ENCODE measurements at regions not wholly inside any gene's neighbourhood (a gene's known extent, or its start where the extent isn't known, plus 50 kb on each side); places are given as distances from the start of the nearest gene placed in this dataset.
A peak's percentile ranks its signal among the peaks of the same experiment; 100 is the strongest.
"Not testable (repeated sequence)": the region's sequence is repeated elsewhere in the genome, so short reads cannot be mapped to it uniquely, and the experiment has no call there.

DNA sequence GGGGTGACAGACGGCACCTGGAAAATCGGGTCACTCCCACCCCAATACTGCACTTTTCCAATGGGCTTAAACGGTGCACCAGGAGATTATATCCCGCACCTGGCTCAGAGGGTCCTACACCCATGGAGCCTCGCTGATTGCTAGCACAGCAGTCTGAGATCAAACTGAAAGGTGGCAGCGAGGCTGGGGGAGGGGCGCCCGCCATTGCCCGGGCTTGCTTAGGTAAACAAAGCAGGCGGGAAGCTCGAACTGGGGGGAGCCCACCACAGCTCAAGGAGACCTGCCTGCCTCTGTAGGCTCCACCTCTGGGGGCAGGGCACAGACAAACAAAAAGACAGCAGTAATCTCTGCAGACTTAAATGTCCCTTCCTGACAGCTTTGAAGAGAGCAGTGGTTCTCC lies 208.1 kb downstream of the SLC38A4 start:
- DNase-seq: not testable (repeated sequence)

DNA sequence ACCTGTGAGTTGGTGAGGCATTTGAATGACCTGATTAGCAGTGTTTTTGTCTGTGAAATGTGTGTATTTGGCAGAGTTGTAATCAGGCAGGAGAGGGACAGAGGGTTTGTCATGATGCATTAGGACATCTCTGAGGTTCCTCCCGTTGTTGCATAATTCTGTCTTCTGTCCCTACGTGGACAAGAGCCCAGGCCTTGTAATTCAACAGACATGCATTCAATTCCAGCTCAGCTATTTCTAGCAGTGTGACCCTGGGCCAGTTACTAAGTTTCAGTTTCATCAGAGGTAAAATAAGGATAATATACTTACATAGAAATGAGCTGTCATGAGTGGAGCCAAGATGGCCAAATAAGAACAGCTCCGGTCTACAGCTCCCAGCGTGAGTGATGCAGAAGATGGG lies 208.6 kb downstream of the SLC38A4 start:
- no peak for DNase-seq

DNA sequence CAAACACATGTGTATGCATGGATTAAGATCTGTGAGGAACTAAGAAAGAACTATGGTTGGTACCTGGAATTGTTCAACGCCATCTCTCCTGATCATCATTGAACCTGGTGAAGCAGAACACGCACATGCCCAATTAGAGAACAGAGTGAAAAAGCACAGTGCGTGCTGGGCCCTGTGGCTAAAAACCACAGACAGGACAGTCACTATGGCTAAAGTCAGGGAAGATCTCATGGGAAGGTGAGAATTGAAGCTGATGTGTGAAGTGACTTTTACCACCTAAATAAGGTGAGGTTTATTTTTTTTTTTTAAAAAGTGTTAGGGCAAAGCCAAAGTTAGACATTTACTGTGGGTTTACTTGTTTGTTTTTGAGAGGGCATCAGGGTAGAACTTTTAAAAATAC lies 215.0 kb downstream of the SLC38A4 start:
- no peak for DNase-seq

DNA sequence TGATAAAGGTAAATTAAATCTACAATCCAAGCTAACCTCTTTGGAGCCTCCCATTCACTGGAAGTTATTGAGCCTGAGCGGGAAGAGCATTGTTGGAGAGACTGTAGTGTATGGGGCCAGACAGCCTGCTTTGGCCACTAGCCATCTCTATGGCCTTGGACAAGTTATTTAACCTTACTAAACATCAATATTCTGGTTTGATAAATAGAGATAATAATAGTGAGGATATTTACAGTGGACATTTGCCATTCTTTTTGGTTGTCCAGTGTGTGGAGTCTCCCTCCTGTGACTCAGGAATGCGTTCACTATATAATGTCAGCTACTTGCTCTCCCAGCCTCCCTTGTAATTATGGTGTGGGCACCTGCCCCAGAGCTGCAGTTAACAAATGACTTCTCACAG lies 216.1 kb downstream of the SLC38A4 start:
- DNase-seq: no peak

DNA sequence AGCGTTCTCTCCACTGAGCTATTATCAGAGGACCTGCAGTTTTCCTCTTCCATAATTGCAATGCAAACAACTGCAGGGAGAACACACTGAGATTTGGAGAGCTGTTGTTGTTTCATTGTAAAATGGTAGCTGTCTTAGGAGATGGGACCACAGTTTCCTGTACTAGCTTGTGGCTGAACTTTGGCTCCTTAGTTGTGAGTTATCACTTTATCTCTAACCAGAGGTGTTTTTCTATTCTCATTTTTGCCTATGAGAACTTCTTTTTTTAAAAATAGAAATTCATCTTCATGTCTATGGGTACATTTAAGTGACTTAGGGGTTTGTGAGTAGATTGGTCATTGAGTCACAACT lies 216.5 kb downstream of the SLC38A4 start:
- DNase-seq: no peak

DNA sequence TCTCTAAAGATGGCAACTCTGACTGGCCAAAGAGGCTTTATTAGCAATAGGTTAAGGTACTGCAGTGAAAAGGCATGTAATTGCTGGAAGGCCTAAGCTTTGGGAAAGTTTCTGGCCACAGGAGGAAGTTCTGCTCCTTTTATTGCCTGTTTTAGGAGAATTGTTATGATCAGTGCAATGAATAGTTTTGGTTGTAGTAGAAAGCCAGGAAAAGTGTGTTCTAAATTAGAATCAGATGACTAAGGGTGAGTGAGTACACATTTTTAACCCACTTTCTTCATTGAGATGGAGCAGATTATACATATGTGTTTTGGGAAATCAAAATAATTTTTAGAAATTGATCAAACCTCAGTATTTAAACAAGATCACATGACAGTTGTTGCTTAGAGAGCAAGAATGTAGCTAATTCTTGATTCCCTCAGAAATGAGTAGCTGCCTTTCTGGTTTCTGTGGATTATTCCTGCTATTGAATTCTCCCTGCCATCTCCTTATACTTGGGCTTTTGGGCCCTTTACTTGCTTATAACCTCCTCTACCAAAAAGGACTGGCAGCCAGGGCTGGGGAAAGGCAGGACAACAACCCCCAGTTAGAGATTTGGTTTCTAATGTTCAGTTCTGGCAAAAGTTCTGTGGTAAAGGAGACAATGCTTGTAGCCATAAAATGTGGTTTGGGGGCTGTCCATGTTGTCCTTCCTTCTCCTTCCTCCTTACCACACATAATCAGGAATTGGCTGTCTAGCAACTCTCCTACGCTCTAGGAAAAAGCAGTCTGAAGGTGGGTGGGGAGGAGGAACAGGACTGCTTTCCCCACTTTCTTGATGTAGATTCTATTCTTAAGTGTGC lies 217.1 kb downstream of the SLC38A4 start:
- no peak for DNase-seq

DNA sequence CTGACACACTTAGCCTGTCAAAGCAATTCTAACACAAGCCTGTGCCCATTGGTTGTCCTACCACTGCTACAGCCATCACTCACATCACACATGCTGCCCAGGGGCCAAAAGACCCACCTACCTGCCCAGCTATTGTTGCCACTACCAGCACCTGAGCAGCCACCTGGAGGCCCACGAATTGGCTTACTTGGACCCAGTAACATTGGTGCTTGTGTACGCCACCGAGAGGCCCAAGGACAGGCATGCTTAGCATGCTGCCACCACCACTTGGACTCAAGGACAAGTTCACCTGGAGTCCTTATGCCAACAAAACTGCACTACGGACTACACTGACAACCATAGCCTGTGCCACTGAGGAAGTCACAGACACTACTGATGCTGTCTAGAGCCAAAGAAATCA lies 221.1 kb downstream of the SLC38A4 start:
- DNase-seq: no peak

DNA sequence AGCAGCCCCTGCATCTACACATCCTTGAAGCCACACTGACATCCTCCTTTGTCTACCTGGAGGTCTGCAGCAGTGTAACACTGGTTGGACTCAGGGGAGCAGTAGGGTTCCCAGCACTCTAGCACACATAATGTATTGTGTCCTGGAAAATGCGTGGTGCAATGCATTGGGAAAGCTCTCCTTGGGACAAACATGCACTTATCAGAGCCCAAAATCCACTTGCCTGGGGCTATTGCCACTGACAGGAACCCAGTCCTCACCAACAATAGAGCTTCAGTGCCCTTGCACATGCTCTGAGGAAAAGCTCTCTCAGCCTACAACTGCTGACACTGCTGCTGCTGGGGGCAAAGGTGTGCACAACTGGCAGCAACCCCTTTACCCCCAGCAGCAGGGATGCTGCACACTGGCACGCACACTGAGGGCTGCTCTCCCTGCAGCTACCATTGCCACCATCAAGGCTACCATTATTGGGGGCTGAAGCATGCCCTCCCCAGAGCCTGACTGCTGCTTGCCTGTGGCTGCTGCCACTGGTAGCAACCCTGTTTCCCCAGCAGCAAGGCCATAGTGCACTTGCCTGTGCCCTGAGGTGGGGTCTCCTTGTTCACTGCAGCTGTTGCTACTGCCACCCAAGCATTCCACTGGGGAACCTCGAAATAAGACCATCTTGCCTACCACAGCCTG lies 221.9 kb downstream of the SLC38A4 start:
- DNase-seq: no peak

DNA sequence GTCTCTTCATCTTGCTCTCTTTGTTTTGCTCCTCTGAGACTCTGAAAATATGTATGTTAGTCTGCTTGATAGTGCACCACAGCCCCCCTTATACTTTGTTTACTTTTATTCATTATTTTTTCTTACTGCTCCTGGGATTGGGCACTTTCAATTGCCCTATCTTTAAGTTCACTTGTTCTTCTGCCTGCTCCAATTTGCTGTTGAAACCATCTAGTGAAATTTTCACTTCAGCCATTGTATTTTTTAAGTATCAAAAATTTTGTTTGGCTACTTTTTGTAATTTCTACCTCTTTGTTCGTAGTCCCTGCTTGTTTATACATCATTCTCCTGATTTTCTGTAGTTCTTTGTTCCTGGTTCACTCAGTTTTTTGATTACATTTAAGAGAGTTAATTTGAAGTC lies 223.3 kb downstream of the SLC38A4 start:
- DNase-seq: no peak

DNA sequence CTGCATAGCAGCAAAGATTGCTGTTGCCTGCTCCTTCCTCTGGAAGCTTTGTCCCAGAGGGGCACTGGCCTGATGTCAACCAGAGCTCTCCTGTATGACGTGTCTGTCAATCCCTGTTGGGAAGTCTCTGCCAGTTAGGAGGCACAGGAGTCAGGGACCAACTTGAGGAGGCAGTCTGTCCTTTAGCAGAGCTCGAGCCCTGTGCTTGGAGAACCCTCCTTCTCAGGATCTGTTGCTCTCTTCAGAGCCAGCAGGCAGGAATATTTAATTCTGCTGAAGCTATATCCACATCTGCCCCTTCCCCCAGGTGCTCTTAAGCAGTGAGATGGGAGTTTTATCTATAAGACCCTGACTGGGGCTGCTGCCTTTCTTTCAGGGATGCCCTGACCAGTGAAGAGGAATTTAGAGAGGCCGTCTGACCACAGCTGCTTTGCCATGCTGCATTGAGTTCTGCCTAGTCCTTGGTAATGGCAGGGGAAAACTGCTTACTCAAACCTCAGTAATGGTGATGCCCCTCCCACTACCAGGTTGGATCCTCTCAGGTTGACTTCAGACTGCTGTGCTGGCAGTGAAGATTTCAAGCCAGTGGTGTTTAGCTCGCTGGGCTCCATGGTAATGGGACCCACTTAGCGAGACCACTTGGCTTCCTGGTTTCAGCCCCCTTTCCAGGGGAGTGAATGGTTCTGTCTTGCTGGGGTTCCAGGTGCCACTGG lies 218.6 kb upstream of the SLC38A2 start:
- peak; percentile 38 for DNase-seq

DNA sequence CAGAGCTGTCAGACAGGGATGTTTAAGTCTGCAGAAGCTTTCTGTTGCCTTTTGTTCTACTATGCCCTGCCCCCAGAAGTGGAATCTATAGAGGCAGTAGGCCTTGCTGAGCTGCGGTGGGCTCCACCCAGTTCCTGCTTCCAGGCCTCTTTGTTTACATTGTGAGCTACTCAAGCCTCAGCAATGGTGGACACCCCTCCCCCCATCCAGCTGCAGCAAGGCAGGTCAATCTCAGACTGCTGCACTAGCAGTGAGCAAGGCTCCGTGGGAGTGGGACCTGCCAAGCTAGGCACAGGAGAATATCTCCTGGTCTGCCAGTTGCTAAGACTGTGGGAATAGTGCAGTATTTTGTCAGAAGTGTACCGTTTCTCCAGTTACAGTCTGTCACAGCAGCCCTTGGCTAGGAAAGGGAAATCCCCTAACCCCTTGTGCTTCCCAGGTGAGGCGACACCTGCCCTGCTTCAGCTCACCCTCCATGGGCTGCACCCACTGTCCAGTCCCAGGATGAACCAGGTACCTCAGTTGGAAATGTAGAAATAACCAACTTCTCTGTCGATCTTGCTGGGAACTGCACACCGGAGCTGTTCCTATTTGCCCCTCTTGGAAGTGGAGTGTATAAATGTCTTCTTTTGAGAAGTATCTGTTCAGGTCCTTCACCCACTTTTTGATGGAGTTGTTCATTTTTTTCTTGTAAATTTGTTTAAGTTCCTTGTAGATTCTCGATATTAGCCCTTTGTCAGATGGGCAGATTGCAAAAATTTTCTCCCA lies 213.5 kb upstream of the SLC38A2 start:
- DNase-seq: no peak

DNA sequence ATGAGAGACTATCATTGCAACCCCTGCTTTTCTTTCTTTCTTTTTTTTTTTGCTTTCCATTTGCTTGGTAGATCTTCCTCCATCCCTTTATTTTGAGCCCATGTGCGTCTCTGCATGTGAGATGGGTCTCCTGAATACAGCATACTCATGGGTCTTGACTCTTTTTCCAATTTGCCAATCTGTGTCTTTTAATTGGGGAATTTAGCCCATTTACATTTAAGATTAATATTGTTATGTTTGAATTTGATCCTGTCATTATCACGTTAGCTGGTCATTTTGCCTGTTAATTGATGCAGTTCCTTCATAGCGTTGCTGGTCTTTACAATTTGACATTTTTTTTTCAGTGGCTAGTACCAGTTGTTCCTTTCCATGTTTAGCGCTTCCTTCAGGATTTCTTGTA lies 211.5 kb upstream of the SLC38A2 start:
- DNase-seq: not testable (repeated sequence)

DNA sequence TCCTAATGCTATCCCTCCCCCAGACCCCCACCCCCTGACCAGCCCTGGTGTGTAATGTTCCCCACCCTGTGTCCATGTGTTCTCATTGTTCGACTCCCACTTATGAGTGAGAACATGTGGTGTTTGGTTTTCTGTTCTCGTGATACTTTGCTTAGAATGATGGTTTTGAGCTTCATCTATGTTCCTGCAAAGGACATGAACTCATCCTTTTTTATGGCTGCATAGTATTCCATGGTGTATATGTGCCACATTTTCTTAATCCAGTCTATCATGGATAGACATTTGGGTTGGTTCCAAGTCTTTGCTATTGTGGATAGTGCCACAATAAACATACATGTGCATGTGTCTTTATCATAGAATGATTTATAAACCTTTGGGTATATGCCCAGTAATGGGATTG lies 209.4 kb upstream of the SLC38A2 start:
- DNase-seq: not testable (repeated sequence)

DNA sequence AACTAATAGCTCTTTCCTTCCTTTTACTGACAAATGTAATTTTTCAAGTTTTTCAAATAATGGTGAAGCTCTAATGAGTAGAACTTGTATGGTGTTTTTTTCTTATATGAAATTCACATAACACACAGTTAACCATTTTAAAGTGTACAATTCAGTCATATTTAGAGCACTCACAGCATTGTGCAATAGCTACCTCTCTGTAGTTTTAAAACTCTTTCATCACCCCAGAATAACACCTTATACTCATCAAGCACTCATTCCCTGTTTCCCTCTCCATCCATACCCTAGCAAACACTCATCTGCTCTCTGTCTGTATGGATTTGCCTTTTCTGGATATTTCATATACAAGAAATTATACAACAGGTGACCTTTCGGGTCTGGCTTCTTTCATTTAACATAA lies 207.9 kb upstream of the SLC38A2 start:
- DNase-seq: no peak

DNA sequence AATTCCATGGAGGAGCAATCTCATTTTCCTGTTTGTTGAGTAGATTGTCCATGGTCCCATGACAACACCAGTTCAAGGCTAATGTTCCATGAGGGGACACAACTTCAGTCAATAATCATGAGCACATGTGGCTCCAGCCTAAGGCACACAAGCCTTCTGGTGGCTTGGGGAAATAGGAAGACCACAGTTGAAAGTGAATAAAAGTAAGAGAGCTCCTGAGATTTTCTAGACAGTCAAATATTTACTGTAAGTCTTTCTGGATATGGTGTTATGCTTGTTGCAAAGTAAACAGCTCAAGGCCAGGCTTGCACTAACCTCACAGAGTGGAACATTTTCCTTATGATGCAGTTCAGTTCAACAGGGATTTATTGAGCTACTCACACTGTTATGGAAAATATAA lies 206.9 kb upstream of the SLC38A2 start:
- DNase-seq: peak; percentile 41

DNA sequence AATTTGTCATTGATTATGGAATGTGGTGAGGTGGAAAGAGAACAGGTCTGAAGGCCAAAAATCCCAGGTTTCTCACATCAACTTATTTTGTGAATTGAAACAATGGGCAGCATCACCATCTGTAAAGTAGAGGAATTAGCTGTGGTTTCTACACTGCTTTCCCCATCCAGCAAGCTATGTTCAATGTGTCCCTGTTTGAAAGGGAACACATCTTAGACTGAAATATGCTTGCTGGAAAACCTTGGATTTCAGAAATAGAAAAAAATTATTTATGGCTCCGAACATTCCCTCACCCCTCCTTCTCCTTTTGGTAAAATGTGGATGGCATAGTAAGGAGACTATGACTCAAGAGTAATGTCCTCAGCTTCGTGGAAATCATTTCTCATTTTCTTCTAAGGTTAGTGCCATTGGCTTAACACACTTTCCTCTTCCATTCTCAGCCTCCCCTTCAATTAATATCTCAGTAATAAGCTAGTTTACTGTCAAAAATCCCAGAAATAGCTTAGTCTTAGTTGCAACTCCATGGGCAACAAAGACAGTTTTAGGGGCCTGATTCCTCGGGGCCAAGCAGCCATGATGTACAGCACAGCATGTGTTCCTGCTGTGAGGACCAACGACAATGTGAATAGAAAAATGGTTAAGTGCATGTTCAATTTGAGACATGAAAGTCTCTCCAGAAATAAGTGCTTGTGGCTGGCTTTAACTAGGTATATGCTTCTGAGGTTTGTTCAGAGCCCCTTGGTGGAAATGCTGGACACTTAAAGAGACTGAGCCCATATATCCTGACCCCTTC lies 205.8 kb upstream of the SLC38A2 start:
- peak; percentile 30 for DNase-seq

DNA sequence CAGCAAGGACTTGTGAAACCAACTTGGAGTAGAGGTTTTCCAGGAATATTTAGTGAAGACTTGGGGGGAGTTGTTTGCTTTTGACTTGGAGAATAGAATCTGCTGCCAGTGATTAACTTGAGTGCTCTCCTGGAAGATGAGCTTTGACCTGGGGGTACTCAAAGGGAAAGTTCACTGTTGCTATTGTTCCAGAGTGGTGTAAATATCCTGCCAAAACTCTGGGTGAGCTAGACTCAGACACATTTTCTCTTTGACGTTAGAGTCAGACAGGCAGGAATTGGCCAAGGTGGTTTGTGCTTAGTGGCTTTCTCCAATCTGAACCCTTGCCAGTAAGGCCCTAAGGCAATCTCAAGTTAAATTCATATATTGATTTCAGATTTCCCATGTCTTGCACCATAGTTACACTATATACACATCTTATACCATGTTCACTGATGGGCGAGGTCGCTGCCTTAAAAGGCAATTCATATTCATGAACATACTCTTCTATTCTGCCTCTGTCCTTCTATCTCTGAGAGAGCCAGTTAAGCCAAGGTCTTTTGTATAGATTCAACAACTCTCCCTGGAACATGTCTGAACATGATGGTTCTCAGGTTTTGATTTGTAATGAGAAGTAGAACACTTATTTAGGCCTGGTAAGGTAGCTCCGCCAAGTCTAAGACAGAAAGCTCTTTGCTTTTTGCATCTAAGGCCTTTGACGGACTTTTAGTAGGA lies 204.6 kb upstream of the SLC38A2 start:
- peak; percentile 72 for DNase-seq

DNA sequence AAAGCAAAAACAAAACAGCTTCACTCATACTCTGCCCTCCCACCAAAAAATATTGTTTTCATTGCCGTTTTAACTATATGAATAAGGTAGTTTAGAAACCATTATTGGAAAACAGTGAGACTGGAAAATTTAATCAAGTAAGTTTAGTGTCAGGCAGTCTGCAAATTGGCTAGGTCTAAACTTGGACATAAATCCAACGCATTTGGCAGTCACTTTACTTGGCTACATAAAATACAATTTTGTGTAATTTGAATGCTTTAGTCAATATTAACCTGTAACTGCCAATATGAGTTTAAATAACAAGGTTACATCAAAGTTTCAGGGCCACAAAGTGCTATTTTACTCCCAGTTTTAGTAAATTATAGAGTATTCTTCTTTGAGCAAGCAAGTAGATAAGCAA lies 202.3 kb upstream of the SLC38A2 start:
- no peak for DNase-seq

DNA sequence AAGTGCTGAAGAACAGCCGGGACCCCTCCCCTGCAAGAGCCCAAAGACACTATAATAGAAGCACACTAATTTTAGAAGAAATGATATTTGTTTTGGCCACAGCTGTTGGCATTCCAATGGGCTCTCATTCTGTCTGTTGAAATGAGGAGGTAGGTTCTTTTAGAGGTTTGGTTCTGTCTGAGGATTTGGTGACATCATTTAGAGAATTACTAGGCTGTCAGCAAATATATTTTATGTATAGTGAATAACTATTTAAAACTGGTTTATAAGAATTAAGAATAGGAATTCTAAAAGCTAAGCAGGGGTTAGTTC lies 200.7 kb upstream of the SLC38A2 start:
- peak; percentile 45 for DNase-seq

DNA sequence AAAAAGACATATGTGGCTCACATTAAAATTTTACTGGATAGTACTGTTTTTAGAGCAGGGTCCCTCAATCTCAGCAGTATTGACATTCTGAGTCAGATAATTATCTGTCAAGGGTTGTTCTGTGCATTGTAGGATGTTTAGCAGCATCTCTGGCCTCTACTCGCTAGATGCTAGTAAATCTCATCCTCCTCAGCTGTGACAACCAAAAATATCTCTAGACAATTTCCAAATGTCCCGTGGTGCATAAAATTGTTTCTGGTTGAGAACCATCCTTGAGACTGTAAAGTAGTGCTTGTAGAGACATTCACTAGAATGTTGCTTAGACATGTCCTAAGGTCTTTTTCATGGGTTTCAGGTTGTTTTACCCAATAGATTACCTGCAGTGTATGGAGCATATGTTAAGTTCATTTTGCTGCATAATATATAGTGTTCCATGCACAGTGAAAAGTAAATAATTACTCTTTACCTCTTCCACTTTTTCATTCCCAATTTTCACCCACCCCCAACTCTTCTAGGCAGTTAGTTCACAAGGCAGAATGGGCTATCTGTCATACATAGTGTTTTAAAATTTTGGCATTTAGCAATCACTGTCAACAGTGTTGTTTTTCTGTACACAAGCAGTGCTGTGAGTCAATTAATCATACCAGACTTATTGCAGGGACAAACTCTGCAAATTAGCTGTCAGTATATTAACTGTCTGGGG lies 200.2 kb upstream of the SLC38A2 start:
- no peak for DNase-seq

DNA sequence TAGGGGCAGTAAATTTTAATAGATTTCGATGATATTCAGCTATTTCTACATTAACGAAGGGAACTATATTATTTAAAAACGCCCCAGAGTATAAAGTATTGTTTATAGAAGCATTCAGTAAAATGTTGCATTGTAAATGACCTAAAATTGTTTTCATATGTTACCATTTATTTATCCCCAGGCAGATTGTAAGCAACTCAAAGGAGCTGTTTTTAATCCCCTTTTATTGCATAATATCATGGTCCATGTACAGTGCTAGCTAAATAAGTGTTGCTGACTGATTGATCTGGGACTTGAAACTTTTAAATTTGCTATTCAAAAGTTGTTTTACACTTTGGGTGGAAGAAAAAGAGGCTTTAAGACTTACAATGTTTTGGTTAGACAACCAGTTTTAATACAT lies 199.0 kb upstream of the SLC38A2 start:
- no peak for DNase-seq

Data from DMS79 treated with DMSO at 0.1 percent for 48 hours (cell line).